HepG2 (cell line): ENCODE measurements at regions not wholly inside any gene's neighbourhood (a gene's known extent, or its start where the extent isn't known, plus 50 kb on each side); places are given as distances from the start of the nearest gene placed in this dataset.

Experiments used
- ATF6 ChIP-seq: sonication (generic); formaldehyde crosslinking; conservative IDR thresholded peaks from 2 replicates; pipeline ENCODE4 v1.4.0; 2020; ENCODE audit warnings: missing genetic modification reagents
- FOSL1 ChIP-seq: sonication (generic); formaldehyde crosslinking; IDR thresholded peaks from 2 replicates; pipeline ENCODE4 v1.9.0; 2021; ENCODE audit warnings: missing genetic modification reagents, borderline replicate concordance
- FOXP4 ChIP-seq: sonication (generic); formaldehyde crosslinking; IDR thresholded peaks from 2 replicates; pipeline ENCODE4 v1.4.0; 2020; ENCODE audit warnings: missing genetic modification reagents
- HCFC1 ChIP-seq: fragments of 150-350 bp; IDR thresholded peaks from 2 replicates; pipeline ENCODE4 v1.6.1; 2014; ENCODE audit warnings: low read depth, low read length
- HNF4A ChIP-seq: sonication (generic); formaldehyde crosslinking; IDR thresholded peaks from 2 replicates; pipeline ENCODE4 v1.4.0; 2020; ENCODE audit warnings: missing genetic modification reagents
- HNF4G ChIP-seq, 2 experiments: sonication (generic) in 1 of 2; formaldehyde crosslinking in 1 of 2; IDR thresholded peaks; 2 replicates each; pipeline versions ENCODE4 v1.4.0 to v1.6.1; 2011 to 2020; ENCODE audit warnings: borderline replicate concordance in 2 of 2, low read depth in 2 of 2, mild to moderate bottlenecking in 2 of 2, low read length in 1 of 2, missing genetic modification reagents in 1 of 2, moderate library complexity in 1 of 2
- KAT7 ChIP-seq: IDR thresholded peaks from 2 replicates; pipeline ENCODE4 v1.6.1; 2018; ENCODE audit warnings: borderline replicate concordance, missing compliant biosample characterization
- MAFG ChIP-seq: sonication (generic); formaldehyde crosslinking; IDR thresholded peaks from 2 replicates; pipeline ENCODE4 v1.5.1; 2020; ENCODE audit warnings: mild to moderate bottlenecking, missing genetic modification reagents
- MIER3 ChIP-seq: IDR thresholded peaks from 2 replicates; pipeline ENCODE4 v1.6.1; 2016; ENCODE audit warnings: missing compliant biosample characterization, borderline replicate concordance
- MIXL1 ChIP-seq: IDR thresholded peaks from 2 replicates; pipeline ENCODE4 v1.6.1; 2016
- PCBP1 ChIP-seq: fragments of 200-400 bp; formaldehyde crosslinking; IDR thresholded peaks from 2 replicates; pipeline ENCODE4 v1.6.1; 2017; ENCODE audit warnings: mild to moderate bottlenecking, low read depth, low read length, borderline replicate concordance
- POLR2AphosphoS5 ChIP-seq: IDR thresholded peaks from 2 replicates; pipeline ENCODE4 v1.6.1; 2012; ENCODE audit warnings: low read depth, low read length
- SALL1 ChIP-seq: sonication (generic); formaldehyde crosslinking; IDR thresholded peaks from 2 replicates; pipeline ENCODE4 v1.8.0; 2022; ENCODE audit warnings: mild to moderate bottlenecking, missing genetic modification reagents
- SMC3 ChIP-seq: IDR thresholded peaks from 2 replicates; pipeline ENCODE4 v1.6.1; 2011; ENCODE audit warnings: low read length, improper control_type of control experiment
- TBX2 ChIP-seq: sonication (generic); formaldehyde crosslinking; IDR thresholded peaks from 2 replicates; pipeline ENCODE4 v1.5.0; 2020; ENCODE audit warnings: missing genetic modification reagents, mild to moderate bottlenecking, borderline replicate concordance
- XBP1 ChIP-seq: sonication (generic); formaldehyde crosslinking; IDR thresholded peaks from 2 replicates; pipeline ENCODE4 v1.5.0; 2020; ENCODE audit warnings: missing genetic modification reagents
- YEATS2 ChIP-seq: sonication (generic); formaldehyde crosslinking; IDR thresholded peaks from 2 replicates; pipeline ENCODE4 v1.4.0; 2020; ENCODE audit warnings: missing genetic modification reagents, borderline replicate concordance
- ZBTB3 ChIP-seq: sonication (generic); formaldehyde crosslinking; IDR thresholded peaks from 2 replicates; pipeline ENCODE4 v1.4.0; 2020; ENCODE audit warnings: low read depth, mild to moderate bottlenecking, moderate library complexity, missing genetic modification reagents, borderline replicate concordance
- ZNF207 ChIP-seq: fragments of 450-650 bp; IDR thresholded peaks from 2 replicates; pipeline ENCODE4 v1.6.1; 2016; ENCODE audit warnings: antibody characterized with exemption, borderline replicate concordance
- ZNF549 ChIP-seq: sonication (generic); formaldehyde crosslinking; IDR thresholded peaks from 2 replicates; pipeline ENCODE4 v1.5.0; 2020; ENCODE audit warnings: missing genetic modification reagents
- ZNF629 ChIP-seq: sonication (generic); formaldehyde crosslinking; conservative IDR thresholded peaks from 2 replicates; pipeline ENCODE4 v1.5.0; 2020; ENCODE audit warnings: missing genetic modification reagents
- ZNF781 ChIP-seq: sonication (generic); formaldehyde crosslinking; IDR thresholded peaks from 2 replicates; pipeline ENCODE4 v1.5.1; 2020; ENCODE audit warnings: borderline replicate concordance, mild to moderate bottlenecking, missing genetic modification reagents; ENCODE audit errors: not compliant biosample characterization
- ZSCAN22 ChIP-seq: sonication (generic); formaldehyde crosslinking; IDR thresholded peaks from 2 replicates; pipeline ENCODE4 v1.4.0; 2020; ENCODE audit warnings: mild to moderate bottlenecking, missing genetic modification reagents
- TF ChIP-seq, protein P1 (sequence below): sonication (generic); formaldehyde crosslinking; IDR thresholded peaks from 2 replicates; pipeline ENCODE4 v1.4.0; 2020; ENCODE audit warnings: mild to moderate bottlenecking, missing genetic modification reagents
- TF ChIP-seq, protein P2 (sequence below): sonication (generic); formaldehyde crosslinking; IDR thresholded peaks from 2 replicates; pipeline ENCODE4 v1.4.0; 2020; ENCODE audit warnings: missing genetic modification reagents

- TF ChIP-seq, protein P1, sequence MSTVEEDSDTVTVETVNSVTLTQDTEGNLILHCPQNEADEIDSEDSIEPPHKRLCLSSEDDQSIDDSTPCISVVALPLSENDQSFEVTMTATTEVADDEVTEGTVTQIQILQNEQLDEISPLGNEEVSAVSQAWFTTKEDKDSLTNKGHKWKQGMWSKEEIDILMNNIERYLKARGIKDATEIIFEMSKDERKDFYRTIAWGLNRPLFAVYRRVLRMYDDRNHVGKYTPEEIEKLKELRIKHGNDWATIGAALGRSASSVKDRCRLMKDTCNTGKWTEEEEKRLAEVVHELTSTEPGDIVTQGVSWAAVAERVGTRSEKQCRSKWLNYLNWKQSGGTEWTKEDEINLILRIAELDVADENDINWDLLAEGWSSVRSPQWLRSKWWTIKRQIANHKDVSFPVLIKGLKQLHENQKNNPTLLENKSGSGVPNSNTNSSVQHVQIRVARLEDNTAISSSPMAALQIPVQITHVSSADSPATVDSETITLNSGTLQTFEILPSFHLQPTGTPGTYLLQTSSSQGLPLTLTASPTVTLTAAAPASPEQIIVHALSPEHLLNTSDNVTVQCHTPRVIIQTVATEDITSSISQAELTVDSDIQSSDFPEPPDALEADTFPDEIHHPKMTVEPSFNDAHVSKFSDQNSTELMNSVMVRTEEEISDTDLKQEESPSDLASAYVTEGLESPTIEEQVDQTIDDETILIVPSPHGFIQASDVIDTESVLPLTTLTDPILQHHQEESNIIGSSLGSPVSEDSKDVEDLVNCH (CRISPR knock-in tag), result no peak
- TF ChIP-seq POLR2AphosphoS5, result peak; percentile 25; the same call in 1 of the 2 replicates
- no peak for TF ChIP-seq ZNF207
- no peak for TF ChIP-seq YEATS2 (CRISPR knock-in tag)
- TF ChIP-seq MIER3 (CRISPR knock-in tag), result no peak
- no peak for TF ChIP-seq MAFG (CRISPR knock-in tag)
- TF ChIP-seq FOSL1 (CRISPR knock-in tag), result no peak
- TF ChIP-seq, protein P2, sequence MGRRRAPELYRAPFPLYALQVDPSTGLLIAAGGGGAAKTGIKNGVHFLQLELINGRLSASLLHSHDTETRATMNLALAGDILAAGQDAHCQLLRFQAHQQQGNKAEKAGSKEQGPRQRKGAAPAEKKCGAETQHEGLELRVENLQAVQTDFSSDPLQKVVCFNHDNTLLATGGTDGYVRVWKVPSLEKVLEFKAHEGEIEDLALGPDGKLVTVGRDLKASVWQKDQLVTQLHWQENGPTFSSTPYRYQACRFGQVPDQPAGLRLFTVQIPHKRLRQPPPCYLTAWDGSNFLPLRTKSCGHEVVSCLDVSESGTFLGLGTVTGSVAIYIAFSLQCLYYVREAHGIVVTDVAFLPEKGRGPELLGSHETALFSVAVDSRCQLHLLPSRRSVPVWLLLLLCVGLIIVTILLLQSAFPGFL (CRISPR knock-in tag), result no peak
- TF ChIP-seq ZBTB3, result no peak
- no peak for TF ChIP-seq HCFC1
- no peak for TF ChIP-seq SMC3
- TF ChIP-seq ZNF781 (CRISPR knock-in tag), result no peak
- TF ChIP-seq KAT7 (CRISPR knock-in tag), result no peak
- TF ChIP-seq FOXP4, result peak; percentile 36; the same call in 1 of the 2 replicates
- 0 out of 2 replicates have a peak, but pooled peaks have one; percentile 31 for TF ChIP-seq TBX2 (CRISPR knock-in tag)
- TF ChIP-seq HNF4A (CRISPR knock-in tag), result peak; percentile 79
- peak; percentile 60; the same call in 1 of the 2 replicates for TF ChIP-seq ZNF629 (CRISPR knock-in tag)
- no peak for TF ChIP-seq PCBP1
- TF ChIP-seq MIXL1 (CRISPR knock-in tag), result peak; percentile 72; the same call in 1 of the 2 replicates
- no peak for TF ChIP-seq ZSCAN22 (CRISPR knock-in tag)
- TF ChIP-seq HNF4G (IDR thresholded peaks at IDR 0.05; ENCODE audit: borderline replicate concordance, low read depth, low read length), result peak; percentile 59
- TF ChIP-seq HNF4G (CRISPR knock-in tag; IDR thresholded peaks at IDR 0.05; ENCODE audit: borderline replicate concordance, low read depth), result 0 out of 2 replicates have a peak, but pooled peaks have one; percentile 38
- no peak for TF ChIP-seq ATF6 (CRISPR knock-in tag)
- TF ChIP-seq XBP1 (CRISPR knock-in tag), result no peak
- peak; percentile 85 for TF ChIP-seq SALL1 (CRISPR knock-in tag)
- TF ChIP-seq ZNF549 (CRISPR knock-in tag), result 0 out of 2 replicates have a peak, but pooled peaks have one; percentile 41
Measured at GRCh38 chr6:26257272-26257671, 107.7 kb upstream of the BTN3A2 start (continued).
